Vagina (tissue), 2 donors: ENCODE measurements at regions not wholly inside any gene's neighbourhood (a gene's known extent, or its start where the extent isn't known, plus 50 kb on each side); places are given as distances from the start of the nearest gene placed in this dataset.

Source experiments
- DNase-seq, 2 donors: peaks; one replicate each; pipeline ENCODE4 v3.0.0-alpha.2; 2017; ENCODE audit errors: extremely low spot score in 2 of 2
- H3K27ac ChIP-seq: fragments of 200-600 bp; sonication (generic); one replicate; pipeline ENCODE4 v1.5.1; 2019
- H3K27me3 ChIP-seq: fragments of 200-600 bp; sonication (generic); one replicate; pipeline ENCODE4 v1.5.1; 2019
- H3K36me3 ChIP-seq, 2 donors: fragments of 200-600 bp; sonication (generic); one replicate each; pipeline ENCODE4 v1.5.1; 2017 to 2019
- H3K4me1 ChIP-seq: fragments of 200-600 bp; sonication (generic); one replicate; pipeline ENCODE4 v1.5.1; 2019
- H3K4me3 ChIP-seq, 2 donors: fragments of 200-600 bp; sonication (generic); 1 replicate in 1 of 2; 2 replicates in 1 of 2; pipeline ENCODE4 v1.5.1; 2016 to 2019
- H3K9me3 ChIP-seq: fragments of 200-600 bp; sonication (generic); one replicate; pipeline ENCODE4 v1.5.1; 2019
- CTCF ChIP-seq, 3 experiments: fragments of 450-650 bp in 2 of 3; fragments of 200-600 bp in 1 of 3; sonication (generic) in 1 of 3; IDR thresholded peaks; one replicate each; pipeline ENCODE4 v1.5.1; 2017 to 2019; ENCODE audit warnings: antibody characterized with exemption in 3 of 3, mild to moderate bottlenecking in 2 of 3, moderate library complexity in 2 of 3
- POLR2A ChIP-seq, 2 donors: fragments of 450-650 bp; IDR thresholded peaks; one replicate each; pipeline ENCODE4 v1.6.1; 2017; ENCODE audit warnings: antibody characterized with exemption in 2 of 2, mild to moderate bottlenecking in 2 of 2, moderate library complexity in 2 of 2
- POLR2AphosphoS5 ChIP-seq, 2 donors: sonication (generic); formaldehyde crosslinking; IDR thresholded peaks; one replicate each; pipeline ENCODE4 v1.9.0; 2017; ENCODE audit warnings: antibody characterized with exemption in 2 of 2, mild to moderate bottlenecking in 2 of 2, low read depth in 1 of 2; ENCODE audit not compliant: insufficient read depth in 1 of 2
- intact Hi-C: fragments of 100-400 bp; cut with DNase I; formaldehyde crosslinking; loops from one replicate; pipeline ENCODE4 v1.15.1; 2023

DNA sequence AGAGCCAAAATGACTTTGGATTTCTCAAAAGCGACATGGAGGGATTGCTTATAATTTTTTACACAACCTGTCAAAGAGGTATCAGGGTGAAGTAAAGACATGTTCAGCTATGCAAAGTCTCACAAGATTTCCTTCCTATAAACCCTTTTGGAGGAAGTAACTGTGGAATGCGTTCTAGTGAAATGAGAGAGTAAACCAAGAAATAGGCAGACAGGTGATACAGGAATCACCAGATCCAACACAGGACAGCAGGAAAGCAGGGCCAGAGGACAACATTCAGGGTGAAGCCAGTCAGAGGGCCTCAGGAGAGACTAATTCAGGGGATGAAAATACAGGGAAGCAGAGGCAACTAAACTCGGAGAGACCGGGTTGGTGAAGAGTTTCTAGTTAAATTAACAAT, 90.4 kb upstream of the MTNR1B start:
- DNase-seq: no peak
- H3K27ac ChIP-seq: no peak overlapping the region
- no peaks in the 10 kb centered on the region for H3K36me3 ChIP-seq
- no peaks in the 10 kb centered on the region for H3K9me3 ChIP-seq
- no peak overlapping the region for H3K4me3 ChIP-seq
- no peaks in the 10 kb centered on the region for H3K4me1 ChIP-seq
- intact Hi-C loops: no loop called here
- no peaks in the 10 kb centered on the region for H3K27me3 ChIP-seq
- TF ChIP-seq POLR2A (IDR thresholded peaks at IDR 0.05): no peak
- no peak for TF ChIP-seq POLR2AphosphoS5 (IDR thresholded peaks at IDR 0.05; ENCODE audit: insufficient read depth in 1 of 2, low read depth in 1 of 2)
- no peak for TF ChIP-seq CTCF (IDR thresholded peaks at IDR 0.05)

DNA sequence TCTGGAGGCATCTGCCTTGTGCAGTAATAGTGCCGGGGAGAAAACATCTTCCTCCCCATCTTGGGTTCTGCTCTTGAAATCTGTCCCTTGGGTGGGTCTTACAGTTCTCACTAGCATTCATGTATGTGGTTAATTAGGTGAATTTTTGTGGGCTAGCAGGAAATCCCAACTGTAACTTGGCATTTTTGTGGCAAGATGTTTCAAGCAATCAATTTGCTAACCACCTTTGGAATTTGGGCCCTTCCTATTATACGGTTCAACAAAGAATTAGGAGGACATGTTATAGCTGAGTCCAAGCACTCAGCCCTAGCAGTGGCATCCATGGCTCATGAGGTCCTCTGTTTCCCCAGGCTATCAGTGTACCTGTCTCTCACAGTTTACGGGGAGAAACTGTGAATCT, 89.1 kb upstream of the MTNR1B start:
- intact Hi-C loops: no loop called here
- Histone ChIP-seq H3K4me1 (peaks cover 1% of the 10 kb centered on the region), H3K36me3 (no peaks in the 10 kb centered on the region), H3K4me3 (no peak overlapping the region), H3K27ac (no peak overlapping the region), H3K27me3 (no peaks in the 10 kb centered on the region), H3K9me3 (no peaks in the 10 kb centered on the region)
- no peak for DNase-seq
- TF ChIP-seq CTCF (IDR thresholded peaks at IDR 0.05) (no peak), POLR2A (IDR thresholded peaks at IDR 0.05) (no peak), POLR2AphosphoS5 (IDR thresholded peaks at IDR 0.05; ENCODE audit: insufficient read depth in 1 of 2, low read depth in 1 of 2) (no peak)

DNA sequence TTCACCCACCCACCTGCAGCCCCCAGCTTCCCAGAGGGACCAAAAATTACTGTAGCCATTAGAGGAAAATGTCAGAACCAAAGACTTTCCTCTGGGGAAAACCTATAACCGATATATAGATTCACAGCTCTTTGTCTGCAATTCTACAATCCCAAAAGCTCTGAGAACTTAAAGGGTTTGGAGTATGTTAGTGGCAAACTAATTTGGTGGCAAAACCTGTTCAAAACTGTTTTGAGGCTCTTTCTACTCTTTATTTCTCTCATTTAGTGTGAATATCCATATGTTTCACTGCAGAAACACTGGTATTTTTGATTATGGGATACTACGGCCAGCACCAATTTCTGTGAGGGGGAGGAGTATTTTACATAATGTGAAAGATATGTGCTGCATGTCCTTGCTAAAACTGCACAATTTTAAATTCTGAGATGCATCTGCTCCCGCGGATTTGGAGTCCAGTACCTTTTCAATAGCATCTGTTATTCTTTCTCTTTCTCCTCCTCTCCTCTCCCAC, 87.5 kb upstream of the MTNR1B start:
- TF ChIP-seq CTCF (IDR thresholded peaks at IDR 0.05) (no peak), POLR2A (IDR thresholded peaks at IDR 0.05) (no peak), POLR2AphosphoS5 (IDR thresholded peaks at IDR 0.05; ENCODE audit: insufficient read depth in 1 of 2, low read depth in 1 of 2) (no peak)
- no peak overlapping the region for H3K27ac ChIP-seq
- H3K36me3 ChIP-seq: no peaks in the 10 kb centered on the region
- no peaks in the 10 kb centered on the region for H3K27me3 ChIP-seq
- DNase-seq: no peak
- H3K4me3 ChIP-seq: no peak overlapping the region
- H3K9me3 ChIP-seq: no peaks in the 10 kb centered on the region
- intact Hi-C loops: no loop called here
- peaks cover 10% of the 10 kb centered on the region for H3K4me1 ChIP-seq

- Histone ChIP-seq H3K4me3 (no peak overlapping the region), H3K4me1 (peaks cover 10% of the 10 kb centered on the region), H3K36me3 (no peaks in the 10 kb centered on the region), H3K9me3 (no peaks in the 10 kb centered on the region), H3K27me3 (no peaks in the 10 kb centered on the region), H3K27ac (no peak overlapping the region)
- no peak for DNase-seq
- intact Hi-C loops: no loop called here
- TF ChIP-seq POLR2AphosphoS5 (IDR thresholded peaks at IDR 0.05; ENCODE audit: insufficient read depth in 1 of 2, low read depth in 1 of 2) (no peak), CTCF (IDR thresholded peaks at IDR 0.05) (no peak), POLR2A (IDR thresholded peaks at IDR 0.05) (no peak)
These were observed 86.4 kb upstream of the MTNR1B start for GRCh38 chr11:92882828-92883611.

DNA sequence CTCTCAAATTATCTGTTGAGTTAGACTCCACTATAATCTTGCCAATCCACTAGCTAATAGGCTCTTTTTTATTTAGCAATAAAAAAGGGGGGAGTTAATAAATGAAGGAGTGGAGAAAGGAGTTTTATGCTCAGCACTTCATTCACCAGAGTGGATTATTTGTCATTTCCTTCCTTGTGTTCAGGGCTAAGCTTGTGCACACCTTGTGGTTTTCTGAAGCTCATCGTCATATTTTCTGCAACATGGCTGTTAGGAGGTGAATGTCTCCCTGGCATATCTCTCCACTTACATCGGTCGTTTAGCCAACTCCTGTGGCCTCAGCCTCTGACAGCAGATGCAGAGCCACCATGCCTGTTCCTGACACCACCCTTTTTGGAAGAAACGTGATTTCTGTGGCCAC, 83.9 kb upstream of the MTNR1B start:
- no peak overlapping the region for H3K27ac ChIP-seq
- H3K4me3 ChIP-seq: no peak overlapping the region
- no peaks in the 10 kb centered on the region for H3K36me3 ChIP-seq
- no peaks in the 10 kb centered on the region for H3K9me3 ChIP-seq
- intact Hi-C loops: no loop called here
- H3K4me1 ChIP-seq: peaks cover 10% of the 10 kb centered on the region
- no peaks in the 10 kb centered on the region for H3K27me3 ChIP-seq
- TF ChIP-seq POLR2A (IDR thresholded peaks at IDR 0.05) (no peak), CTCF (IDR thresholded peaks at IDR 0.05) (no peak), POLR2AphosphoS5 (IDR thresholded peaks at IDR 0.05; ENCODE audit: insufficient read depth in 1 of 2, low read depth in 1 of 2) (no peak)
- DNase-seq: no peak
